KMS-11 (cell line): ENCODE measurements at regions not wholly inside any gene's neighbourhood (a gene's known extent, or its start where the extent isn't known, plus 50 kb on each side); places are given as distances from the start of the nearest gene placed in this dataset.

Experiments used
- H2AFZ ChIP-seq: fragments of 200-600 bp; sonication (generic); 2 replicates; pipeline ENCODE4 v1.6.1; 2016; ENCODE audit warnings: antibody characterized with exemption, mixed run types, low read depth
- H3K27ac ChIP-seq: fragments of 200-600 bp; sonication (generic); 2 replicates; pipeline ENCODE4 v1.6.1; 2016; ENCODE audit warnings: mild to moderate bottlenecking, mixed run types
- H3K27me3 ChIP-seq: fragments of 200-600 bp; sonication (generic); 2 replicates; pipeline ENCODE4 v1.6.1; 2017; ENCODE audit warnings: mild to moderate bottlenecking, low read depth, mixed run types, moderate library complexity; ENCODE audit not compliant: insufficient read depth
- H3K36me3 ChIP-seq: fragments of 200-600 bp; sonication (generic); 2 replicates; pipeline ENCODE4 v1.6.1; 2017; ENCODE audit warnings: mild to moderate bottlenecking, mixed run types; ENCODE audit not compliant: insufficient read depth
- H3K4me1 ChIP-seq: fragments of 200-600 bp; sonication (generic); 2 replicates; pipeline ENCODE4 v1.6.1; 2016; ENCODE audit warnings: mild to moderate bottlenecking, low read depth, mixed run types; ENCODE audit not compliant: poor library complexity, severe bottlenecking
- H3K4me2 ChIP-seq: fragments of 200-600 bp; sonication (generic); 2 replicates; pipeline ENCODE4 v1.7.0; 2016; ENCODE audit warnings: mild to moderate bottlenecking, mixed run types
- H3K4me3 ChIP-seq: fragments of 200-600 bp; sonication (generic); IDR thresholded peaks from 2 replicates; pipeline ENCODE4 v1.6.1; 2017; ENCODE audit warnings: low read depth, low read length, mixed read lengths; ENCODE audit not compliant: insufficient read depth
- H3K79me2 ChIP-seq: fragments of 200-600 bp; sonication (generic); 2 replicates; pipeline ENCODE4 v1.6.1; 2016; ENCODE audit warnings: low read depth, mixed run types; ENCODE audit not compliant: insufficient read depth
- H3K9ac ChIP-seq: fragments of 200-600 bp; sonication (generic); 2 replicates; pipeline ENCODE4 v1.6.1; 2016; ENCODE audit warnings: mild to moderate bottlenecking, mixed run types
- H4K20me1 ChIP-seq: fragments of 200-600 bp; sonication (generic); 2 replicates; pipeline ENCODE4 v1.6.1; 2016; ENCODE audit warnings: mild to moderate bottlenecking, mixed run types; ENCODE audit not compliant: insufficient read depth
- CTCF ChIP-seq: fragments of 200-600 bp; sonication (generic); conservative IDR thresholded peaks from 2 replicates; pipeline ENCODE4 v1.6.1; 2017; ENCODE audit warnings: low read depth, mild to moderate bottlenecking, antibody characterized with exemption, low read length, moderate library complexity, mixed read lengths

- Histone ChIP-seq H3K4me1 (no peaks in the 10 kb centered on the region), H3K27me3 (no peaks in the 10 kb centered on the region), H4K20me1 (no peaks in the 10 kb centered on the region), H3K4me2 (no peak overlapping the region), H3K79me2 (no peaks in the 10 kb centered on the region), H2AFZ (no peak overlapping the region), H3K9ac (no peak overlapping the region), H3K36me3 (no peaks in the 10 kb centered on the region), H3K4me3 (no peak overlapping the region), H3K27ac (no peak overlapping the region)
- no peak for TF ChIP-seq CTCF
Observed at GRCh38 chr11:70742553-70743291, 344.4 kb downstream of the CTTN start.

- H3K4me3 ChIP-seq = no peak overlapping the region
- no peak overlapping the region for H3K9ac ChIP-seq
- H3K36me3 ChIP-seq = no peaks in the 10 kb centered on the region
- no peaks in the 10 kb centered on the region for H3K79me2 ChIP-seq
- H3K27ac ChIP-seq = no peak overlapping the region
- H2AFZ ChIP-seq = no peak overlapping the region
- H3K4me2 ChIP-seq = no peak overlapping the region
- H3K4me1 ChIP-seq = no peaks in the 10 kb centered on the region
- H3K27me3 ChIP-seq = no peaks in the 10 kb centered on the region
- TF ChIP-seq CTCF = no peak
- no peaks in the 10 kb centered on the region for H4K20me1 ChIP-seq
Observed at GRCh38 chr11:70743329-70743728, 345.0 kb downstream of the CTTN start.

- no peak overlapping the region for H3K27ac ChIP-seq
- H3K36me3 ChIP-seq = no peaks in the 10 kb centered on the region
- no peaks in the 10 kb centered on the region for H4K20me1 ChIP-seq
- no peaks in the 10 kb centered on the region for H3K4me1 ChIP-seq
- no peaks in the 10 kb centered on the region for H3K27me3 ChIP-seq
- H2AFZ ChIP-seq = no peak overlapping the region
- H3K9ac ChIP-seq = no peak overlapping the region
- H3K4me3 ChIP-seq = no peak overlapping the region
- no peaks in the 10 kb centered on the region for H3K79me2 ChIP-seq
- TF ChIP-seq CTCF = no peak
- H3K4me2 ChIP-seq = no peak overlapping the region
Observed at GRCh38 chr11:70743941-70744351, 345.6 kb downstream of the CTTN start.

- Histone ChIP-seq H4K20me1 (no peaks in the 10 kb centered on the region), H3K27ac (no peak overlapping the region), H3K4me1 (no peaks in the 10 kb centered on the region), H3K79me2 (no peaks in the 10 kb centered on the region), H3K4me3 (no peak overlapping the region), H3K27me3 (no peaks in the 10 kb centered on the region), H3K36me3 (no peaks in the 10 kb centered on the region), H3K9ac (no peak overlapping the region), H3K4me2 (no peak overlapping the region), H2AFZ (no peak overlapping the region)
- TF ChIP-seq CTCF = no peak
Observed at GRCh38 chr11:70744396-70745185, 346.3 kb downstream of the CTTN start.
